ENCODE measurements at regions not wholly inside any gene's neighbourhood (a gene's known extent, or its start where the extent isn't known, plus 50 kb on each side); places are given as distances from the start of the nearest gene placed in this dataset.

DNA sequence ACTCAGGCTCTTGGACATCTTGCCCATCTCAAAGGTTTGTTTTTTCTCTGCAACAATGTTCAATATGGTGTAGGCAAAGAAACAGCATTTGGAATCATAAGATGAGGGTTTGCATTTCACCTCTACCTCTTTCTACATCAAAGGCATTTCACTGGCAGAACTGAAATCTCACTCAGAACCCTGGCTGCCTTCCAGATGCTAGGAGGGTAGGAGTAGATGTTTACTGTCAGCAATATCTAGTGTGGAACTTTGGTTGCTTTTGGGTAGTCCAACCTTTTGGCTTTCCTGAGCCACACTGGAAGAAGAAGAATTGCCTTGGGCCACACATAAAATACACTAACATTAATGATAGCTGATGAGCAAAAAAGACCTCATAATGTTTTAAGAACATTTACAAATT, 297.0 kb upstream of the KLF3 start:
- H3K27ac ChIP-seq (ENCODE audit: low read depth, low read length): no peak overlapping the region
- no peak overlapping the region for H3K9ac ChIP-seq (ENCODE audit: low read length)
- no peaks in the 10 kb centered on the region for H3K79me2 ChIP-seq (ENCODE audit: insufficient read depth, low read length)
- ATAC-seq (no peak), DNase-seq (ENCODE audit: low read depth, low spot score) (no peak)
- H3K9me2 ChIP-seq (ENCODE audit: insufficient read depth): no peaks in the 10 kb centered on the region
- POLR2A ChIA-PET: no interaction called here
- RAD21 ChIA-PET (ENCODE audit: low non-redundant PET in 1 of 2, low total read pairs in 2 of 2, uncharacterized antibody in 2 of 2, unreplicated experiment in 2 of 2): no interaction called here
- BruUV-seq (replicated peaks): no TSS peak
- H3K9me3 ChIP-seq (ENCODE audit: control insufficient read depth in 1 of 2, insufficient read depth in 1 of 2, low read depth in 1 of 2, low read length in 2 of 2): no peaks in the 10 kb centered on the region
- no peaks in the 10 kb centered on the region for H3K27me3 ChIP-seq (ENCODE audit: insufficient read depth, low read length)
- H3K4me2 ChIP-seq (ENCODE audit: low read length): no peak overlapping the region
- no peaks in the 10 kb centered on the region for H4K20me1 ChIP-seq (ENCODE audit: insufficient read depth)
- no peak overlapping the region for H2AFZ ChIP-seq (ENCODE audit: low read depth, low read length, poor library complexity, severe bottlenecking)
- no peaks in the 10 kb centered on the region for H3K36me3 ChIP-seq (ENCODE audit: control insufficient read depth in 1 of 2, insufficient read depth in 2 of 2, low read length in 2 of 2)
- no peak overlapping the region for H3K4me3 ChIP-seq (replicated peaks in 1 of 2; ENCODE audit: low read depth in 1 of 2, low read length in 2 of 2)
- TF ChIP-seq ELF1 (IDR thresholded peaks at IDR 0.05; ENCODE audit: borderline replicate concordance, low read depth) (no peak), EZH2phosphoT487 (IDR thresholded peaks at IDR 0.05; ENCODE audit: borderline replicate concordance) (no peak), YY1 (IDR thresholded peaks at IDR 0.05; ENCODE audit: extremely low read depth, insufficient replicate concordance, low read depth, low read length) (no peak), POLR2A (IDR thresholded peaks at IDR 0.05; ENCODE audit: borderline replicate concordance, extremely low read depth, insufficient read depth, insufficient read length) (no peak), ZFX (IDR thresholded peaks at IDR 0.05) (no peak), CEBPB (IDR thresholded peaks at IDR 0.05; ENCODE audit: low read depth) (no peak), POLR2AphosphoS5 (IDR thresholded peaks at IDR 0.05; ENCODE audit: low read depth, low read length) (no peak), SP1 (IDR thresholded peaks at IDR 0.05; ENCODE audit: low read depth) (no peak), JUND (IDR thresholded peaks at IDR 0.05) (no peak), ZBTB33 (IDR thresholded peaks at IDR 0.05; ENCODE audit: extremely low read depth, insufficient replicate concordance, low read length) (no peak)
- TF ChIP-seq, protein P1, sequence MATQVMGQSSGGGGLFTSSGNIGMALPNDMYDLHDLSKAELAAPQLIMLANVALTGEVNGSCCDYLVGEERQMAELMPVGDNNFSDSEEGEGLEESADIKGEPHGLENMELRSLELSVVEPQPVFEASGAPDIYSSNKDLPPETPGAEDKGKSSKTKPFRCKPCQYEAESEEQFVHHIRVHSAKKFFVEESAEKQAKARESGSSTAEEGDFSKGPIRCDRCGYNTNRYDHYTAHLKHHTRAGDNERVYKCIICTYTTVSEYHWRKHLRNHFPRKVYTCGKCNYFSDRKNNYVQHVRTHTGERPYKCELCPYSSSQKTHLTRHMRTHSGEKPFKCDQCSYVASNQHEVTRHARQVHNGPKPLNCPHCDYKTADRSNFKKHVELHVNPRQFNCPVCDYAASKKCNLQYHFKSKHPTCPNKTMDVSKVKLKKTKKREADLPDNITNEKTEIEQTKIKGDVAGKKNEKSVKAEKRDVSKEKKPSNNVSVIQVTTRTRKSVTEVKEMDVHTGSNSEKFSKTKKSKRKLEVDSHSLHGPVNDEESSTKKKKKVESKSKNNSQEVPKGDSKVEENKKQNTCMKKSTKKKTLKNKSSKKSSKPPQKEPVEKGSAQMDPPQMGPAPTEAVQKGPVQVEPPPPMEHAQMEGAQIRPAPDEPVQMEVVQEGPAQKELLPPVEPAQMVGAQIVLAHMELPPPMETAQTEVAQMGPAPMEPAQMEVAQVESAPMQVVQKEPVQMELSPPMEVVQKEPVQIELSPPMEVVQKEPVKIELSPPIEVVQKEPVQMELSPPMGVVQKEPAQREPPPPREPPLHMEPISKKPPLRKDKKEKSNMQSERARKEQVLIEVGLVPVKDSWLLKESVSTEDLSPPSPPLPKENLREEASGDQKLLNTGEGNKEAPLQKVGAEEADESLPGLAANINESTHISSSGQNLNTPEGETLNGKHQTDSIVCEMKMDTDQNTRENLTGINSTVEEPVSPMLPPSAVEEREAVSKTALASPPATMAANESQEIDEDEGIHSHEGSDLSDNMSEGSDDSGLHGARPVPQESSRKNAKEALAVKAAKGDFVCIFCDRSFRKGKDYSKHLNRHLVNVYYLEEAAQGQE (IDR thresholded peaks at IDR 0.05; ENCODE audit: low read depth): no peak
- TF ChIP-seq, protein P2, sequence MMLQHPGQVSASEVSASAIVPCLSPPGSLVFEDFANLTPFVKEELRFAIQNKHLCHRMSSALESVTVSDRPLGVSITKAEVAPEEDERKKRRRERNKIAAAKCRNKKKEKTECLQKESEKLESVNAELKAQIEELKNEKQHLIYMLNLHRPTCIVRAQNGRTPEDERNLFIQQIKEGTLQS (IDR thresholded peaks at IDR 0.05): no peak
- CTCF ChIA-PET: no interaction called here
- peaks cover 0 to 5% of the 10 kb centered on the region in 2 experiments; a peak in 1 of 4 replicates for H3K4me1 ChIP-seq (ENCODE audit: control insufficient read depth in 1 of 2, insufficient read depth in 2 of 2, low read length in 2 of 2)
- intact Hi-C loops (cut with micrococcal nuclease): no loop called here
